Panc1 (cell line): ENCODE measurements at regions not wholly inside any gene's neighbourhood (a gene's known extent, or its start where the extent isn't known, plus 50 kb on each side); places are given as distances from the start of the nearest gene placed in this dataset.
"Not testable (repeated sequence)": the region's sequence is repeated elsewhere in the genome, so short reads cannot be mapped to it uniquely, and the experiment has no call there.

Experiments
- ATAC-seq: fragments of 200-7000 bp; cut with Tn5 transposase; 2 replicates; pipeline ENCODE4 v1.9.1; 2020; ENCODE audit warnings: mild to moderate bottlenecking, moderate library complexity
- BruUV-seq: library from RNA; stranded (reverse); fragments of 400-500 nt; replicated peaks from 2 replicates; lab custom pipeline; 2021; lab: Mats Ljungman, UMichigan
- CTCF ChIA-PET: fragments of 300-600 bp; sonication (Branson Sonifier 250); formaldehyde crosslinking; loops from one replicate; lab custom pipeline; 2022; ENCODE audit warnings: antibody characterized with exemption; lab: Charles Lee
- POLR2A ChIA-PET: fragments of 300-600 bp; sonication (Branson Sonifier 250); formaldehyde crosslinking; loops from one replicate; lab custom pipeline; 2022; ENCODE audit warnings: antibody characterized with exemption; lab: Charles Lee
- DNase-seq: peaks from one replicate; pipeline ENCODE4 v3.0.0-alpha.2; 2010; ENCODE audit warnings: low read depth, low spot score
- H3K27ac ChIP-seq: 2 replicates; pipeline ENCODE4 v1.5.1; 2011; ENCODE audit warnings: mild to moderate bottlenecking, low read length, inconsistent platforms
- H3K27me3 ChIP-seq: fragments of 200-500 bp; sonication (Bioruptor generic); 2 replicates; pipeline ENCODE4 v1.6.0; 2014; ENCODE audit warnings: low read length, inconsistent platforms; ENCODE audit not compliant: control insufficient read depth, insufficient read depth
- H3K36me3 ChIP-seq: fragments of 200-500 bp; sonication (Bioruptor generic); 2 replicates; pipeline ENCODE4 v1.5.1; 2014; ENCODE audit warnings: inconsistent platforms, mild to moderate bottlenecking, low read length, moderate library complexity; ENCODE audit not compliant: control insufficient read depth, insufficient read depth
- H3K4me1 ChIP-seq: 2 replicates; pipeline ENCODE4 v1.5.1; 2011; ENCODE audit warnings: inconsistent platforms, mild to moderate bottlenecking, low read length, moderate library complexity; ENCODE audit not compliant: control insufficient read depth, insufficient read depth
- H3K4me3 ChIP-seq, 2 experiments: 2 replicates each; pipeline ENCODE4 v1.5.1; 2011 to 2012; ENCODE audit warnings: low read depth in 2 of 2, low read length in 2 of 2, mild to moderate bottlenecking in 2 of 2, inconsistent platforms in 1 of 2, moderate library complexity in 1 of 2
- H3K9me3 ChIP-seq: fragments of 200-500 bp; sonication (Bioruptor generic); 2 replicates; pipeline ENCODE4 v1.5.1; 2014; ENCODE audit warnings: low read depth, mild to moderate bottlenecking, inconsistent platforms, low read length, moderate library complexity; ENCODE audit not compliant: control insufficient read depth, insufficient read depth
- CTCF ChIP-seq: fragments of 450-650 bp; IDR thresholded peaks from 2 replicates; pipeline ENCODE4 v1.5.1; 2017; ENCODE audit warnings: mild to moderate bottlenecking
- POLR2AphosphoS5 ChIP-seq: IDR thresholded peaks from 2 replicates; pipeline ENCODE4 v1.6.1; 2012; ENCODE audit warnings: mild to moderate bottlenecking, low read depth, low read length, moderate library complexity
- REST ChIP-seq, 2 experiments: IDR thresholded peaks; 2 replicates each; pipeline ENCODE4 v1.6.1; 2011 to 2012; ENCODE audit warnings: low read depth in 2 of 2, control low read depth in 1 of 2, low read length in 1 of 2, mild to moderate bottlenecking in 1 of 2, moderate library complexity in 1 of 2; ENCODE audit not compliant: insufficient read depth in 1 of 2
- SIN3A ChIP-seq: IDR thresholded peaks from 2 replicates; pipeline ENCODE4 v1.6.1; 2012; ENCODE audit warnings: low read depth, mild to moderate bottlenecking, low read length, moderate library complexity, borderline replicate concordance; ENCODE audit not compliant: insufficient read depth
- TCF7L2 ChIP-seq: IDR thresholded peaks from 2 replicates; pipeline ENCODE4 v1.6.1; 2011; ENCODE audit warnings: mild to moderate bottlenecking, low read depth, low read length, inconsistent platforms
- in situ Hi-C: cut with HindIII; loops from 2 replicates; pipeline ENCODE4 v1.10.0; 2016; ENCODE audit warnings: low sequenced_read_pairs, low pct_unique_long_range_greater_than_20kb
- intact Hi-C: fragments of 100-400 bp; cut with micrococcal nuclease; formaldehyde crosslinking; loops from one replicate; pipeline ENCODE4 v1.10.0; 2022; ENCODE audit not compliant: unreplicated experiment

GRCh38 chr14:45939572-45939971 is 686.6 kb upstream of the MIS18BP1 start:
- no peak overlapping the region for H3K27ac ChIP-seq
- no peaks in the 10 kb centered on the region for H3K27me3 ChIP-seq
- H3K36me3 ChIP-seq, result no peaks in the 10 kb centered on the region
- no TSS peak for BruUV-seq
- no peak overlapping the region for H3K4me3 ChIP-seq
- ATAC-seq (no peak), DNase-seq (no peak)
- H3K4me1 ChIP-seq, result no peaks in the 10 kb centered on the region
- in situ Hi-C loops, result no loop called here
- intact Hi-C loops, result no loop called here
- POLR2A ChIA-PET, result no interaction called here
- TF ChIP-seq REST (IDR thresholded peaks at IDR 0.05; ENCODE audit: insufficient read depth in 1 of 2, low read depth in 2 of 2, low read length in 1 of 2) (no peak), SIN3A (no peak), CTCF (no peak)
- CTCF ChIA-PET, result no interaction called here
- H3K9me3 ChIP-seq, result no peaks in the 10 kb centered on the region

GRCh38 chr14:45919995-45920394 is 667.0 kb upstream of the MIS18BP1 start:
- BruUV-seq, CTCF ChIA-PET, H3K4me3 ChIP-seq, H3K36me3 ChIP-seq, DNase-seq, H3K9me3 ChIP-seq, H3K27ac ChIP-seq, ATAC-seq, intact Hi-C loops, in situ Hi-C loops, H3K4me1 ChIP-seq, H3K27me3 ChIP-seq, POLR2A ChIA-PET: not testable (repeated sequence)

- in situ Hi-C loops, result no loop called here
- H3K36me3 ChIP-seq, result no peaks in the 10 kb centered on the region
- ATAC-seq, result no peak
- H3K4me1 ChIP-seq, result no peaks in the 10 kb centered on the region
- no peak overlapping the region for H3K27ac ChIP-seq
- ChIA-PET POLR2A (no interaction called here), CTCF (no interaction called here)
- TF ChIP-seq POLR2AphosphoS5 (no peak), SIN3A (no peak), REST (IDR thresholded peaks at IDR 0.05; ENCODE audit: insufficient read depth in 1 of 2, low read depth in 2 of 2, low read length in 1 of 2) (no peak), CTCF (no peak), TCF7L2 (no peak)
- intact Hi-C loops, result no loop called here
- DNase-seq, result no peak
- no peaks in the 10 kb centered on the region for H3K27me3 ChIP-seq
- H3K4me3 ChIP-seq, result no peak overlapping the region
- BruUV-seq, result no TSS peak
- 0 out of 2 replicates have a peak, but pooled peaks cover 3% of the 10 kb centered on the region for H3K9me3 ChIP-seq
Measured at GRCh38 chr14:45916340-45916953, 663.4 kb upstream of the MIS18BP1 start.
